DND-41 (cell line): ENCODE measurements at regions not wholly inside any gene's neighbourhood (a gene's known extent, or its start where the extent isn't known, plus 50 kb on each side); places are given as distances from the start of the nearest gene placed in this dataset.

Experiments used
- CTCF ChIP-seq: IDR thresholded peaks from 2 replicates; pipeline ENCODE4 v1.5.1; 2012; ENCODE audit warnings: borderline replicate concordance, low read length, moderate library complexity, mild to moderate bottlenecking; ENCODE audit not compliant: poor library complexity, severe bottlenecking; ENCODE audit errors: extremely low read depth
- EZH2 ChIP-seq: IDR thresholded peaks from 3 replicates; pipeline ENCODE4 v1.6.1; 2012; ENCODE audit warnings: borderline replicate concordance, low read depth, mild to moderate bottlenecking, moderate library complexity, low read length, inconsistent platforms; ENCODE audit not compliant: severe bottlenecking

- TF ChIP-seq CTCF (no peak), EZH2 (no peak)
Observed at GRCh38 chr3:27573780-27574437, 89.7 kb upstream of the SLC4A7 start.
